Brain microvascular endothelial cell (primary cell): ENCODE measurements at regions not wholly inside any gene's neighbourhood (a gene's known extent, or its start where the extent isn't known, plus 50 kb on each side); places are given as distances from the start of the nearest gene placed in this dataset.

ENCODE experiments used
- DNase-seq: peaks from one replicate; pipeline ENCODE4 v3.0.0-alpha.2; 2020
- H3K27ac ChIP-seq: fragments of 250-450 bp; sonication (Bioruptor Pico); 2 replicates; pipeline ENCODE4 v1.5.1; 2020; ENCODE audit warnings: mild to moderate bottlenecking, moderate library complexity
- H3K27me3 ChIP-seq: fragments of 250-450 bp; sonication (Bioruptor Pico); replicated peaks from 2 replicates; pipeline ENCODE4 v1.5.1; 2020; ENCODE audit warnings: mild to moderate bottlenecking
- H3K36me3 ChIP-seq: fragments of 250-450 bp; sonication (Bioruptor Pico); replicated peaks from 2 replicates; pipeline ENCODE4 v1.5.1; 2020; ENCODE audit warnings: mild to moderate bottlenecking
- H3K4me3 ChIP-seq: 2 replicates; pipeline ENCODE4 v1.5.1; 2011; ENCODE audit warnings: low read depth, mild to moderate bottlenecking, control low read depth, low read length, moderate library complexity
- in situ Hi-C: cut with HindIII; loops from 2 replicates; pipeline ENCODE4 v1.10.0; 2017; ENCODE audit warnings: low sequenced_read_pairs, low pct_ligation_motif_present
- TF ChIP-seq, protein P1 (sequence below): IDR thresholded peaks from 2 replicates; pipeline ENCODE4 v1.5.1; 2011; ENCODE audit warnings: low read depth, mild to moderate bottlenecking, moderate library complexity, low read length, control low read depth, inconsistent platforms; ENCODE audit errors: missing control alignments

DNA sequence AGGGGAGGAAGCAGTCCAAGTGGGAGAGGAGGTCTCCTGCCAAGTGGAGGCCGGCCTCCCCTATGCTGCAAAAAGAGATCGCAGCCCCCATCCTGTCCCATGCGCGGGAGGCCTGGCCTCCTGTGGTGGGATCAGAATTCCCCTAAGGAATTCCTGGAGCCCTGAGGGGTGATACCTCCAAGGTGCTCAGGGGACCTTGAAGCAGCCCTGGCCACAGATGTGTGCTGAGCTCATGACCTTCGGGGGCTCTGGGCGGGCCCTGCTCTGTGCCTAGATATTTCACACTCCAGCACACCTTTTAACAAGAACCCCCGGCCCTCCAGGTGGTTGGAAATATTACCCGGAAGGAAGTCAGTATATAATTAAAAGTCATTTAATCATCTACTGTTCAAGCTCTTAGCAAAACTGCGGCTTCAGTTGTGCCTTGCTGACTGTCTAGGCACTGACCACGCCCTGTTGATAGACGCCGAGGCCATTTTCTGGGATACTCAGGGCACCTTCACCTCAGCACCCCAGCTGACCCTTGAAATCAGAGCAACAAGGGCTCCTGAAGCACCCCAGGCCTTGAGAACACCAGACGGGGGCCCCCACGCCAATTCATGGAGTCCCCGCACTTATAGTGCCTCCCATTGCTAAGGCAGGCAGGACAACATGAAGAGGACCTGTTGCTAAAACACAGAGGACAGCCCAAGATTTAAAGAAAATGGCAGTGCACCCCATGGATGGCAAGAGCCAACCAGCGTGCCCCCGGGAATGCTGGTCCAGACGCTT lies 119.1 kb downstream of the NDUFA10 start:
- TF ChIP-seq, protein P1, sequence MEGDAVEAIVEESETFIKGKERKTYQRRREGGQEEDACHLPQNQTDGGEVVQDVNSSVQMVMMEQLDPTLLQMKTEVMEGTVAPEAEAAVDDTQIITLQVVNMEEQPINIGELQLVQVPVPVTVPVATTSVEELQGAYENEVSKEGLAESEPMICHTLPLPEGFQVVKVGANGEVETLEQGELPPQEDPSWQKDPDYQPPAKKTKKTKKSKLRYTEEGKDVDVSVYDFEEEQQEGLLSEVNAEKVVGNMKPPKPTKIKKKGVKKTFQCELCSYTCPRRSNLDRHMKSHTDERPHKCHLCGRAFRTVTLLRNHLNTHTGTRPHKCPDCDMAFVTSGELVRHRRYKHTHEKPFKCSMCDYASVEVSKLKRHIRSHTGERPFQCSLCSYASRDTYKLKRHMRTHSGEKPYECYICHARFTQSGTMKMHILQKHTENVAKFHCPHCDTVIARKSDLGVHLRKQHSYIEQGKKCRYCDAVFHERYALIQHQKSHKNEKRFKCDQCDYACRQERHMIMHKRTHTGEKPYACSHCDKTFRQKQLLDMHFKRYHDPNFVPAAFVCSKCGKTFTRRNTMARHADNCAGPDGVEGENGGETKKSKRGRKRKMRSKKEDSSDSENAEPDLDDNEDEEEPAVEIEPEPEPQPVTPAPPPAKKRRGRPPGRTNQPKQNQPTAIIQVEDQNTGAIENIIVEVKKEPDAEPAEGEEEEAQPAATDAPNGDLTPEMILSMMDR, result no peak
- in situ Hi-C loops, result no loop called here
- no peaks in the 10 kb centered on the region for H3K27me3 ChIP-seq
- no peaks in the 10 kb centered on the region for H3K36me3 ChIP-seq
- DNase-seq, result no peak
- H3K27ac ChIP-seq, result no peak overlapping the region
- no peak overlapping the region for H3K4me3 ChIP-seq

DNA sequence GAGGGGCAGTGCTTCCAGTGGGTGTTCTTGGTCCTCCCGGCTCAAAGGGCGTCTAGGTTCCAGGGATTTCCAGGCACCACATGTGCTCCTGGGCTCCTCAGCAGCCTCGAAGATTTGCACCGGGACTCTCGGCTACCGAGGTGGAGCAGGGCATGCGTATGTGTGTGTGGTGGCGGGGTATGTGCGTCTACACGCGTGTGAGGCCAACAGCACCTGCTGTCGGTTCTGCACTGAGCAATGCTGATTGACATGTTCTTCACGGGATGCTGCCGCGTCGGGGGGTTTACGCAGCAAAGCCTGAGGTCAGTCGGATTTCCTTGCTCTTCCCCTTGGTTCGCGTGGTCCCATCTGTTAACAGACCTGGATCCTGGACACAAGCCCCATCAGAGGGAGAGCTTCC lies 119.8 kb downstream of the NDUFA10 start:
- Histone ChIP-seq H3K27me3 (no peaks in the 10 kb centered on the region), H3K27ac (no peak overlapping the region), H3K36me3 (no peaks in the 10 kb centered on the region), H3K4me3 (no peak overlapping the region)
- TF ChIP-seq, protein P1, result no peak
- in situ Hi-C loops, result no loop called here
- no peak for DNase-seq

DNA sequence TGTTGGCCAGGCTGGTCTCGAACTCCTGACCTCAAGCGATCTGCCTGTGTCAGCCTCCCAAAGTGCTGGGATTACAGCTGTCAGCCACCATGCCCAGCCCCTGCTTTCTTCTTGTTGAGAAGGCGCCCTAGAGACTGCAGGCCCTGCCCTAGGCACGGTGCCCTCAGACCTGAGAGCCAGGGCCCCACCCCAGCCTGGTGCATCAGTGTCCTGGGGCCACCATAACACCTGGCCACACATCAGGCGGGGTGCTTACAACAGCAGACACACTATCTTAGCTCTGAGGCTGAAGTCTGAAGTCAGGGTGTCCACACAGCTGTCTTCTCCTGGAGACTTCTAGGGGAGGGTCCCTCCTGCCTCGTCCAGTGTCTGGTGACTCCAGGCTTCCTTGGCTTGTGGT lies 120.6 kb downstream of the NDUFA10 start:
- DNase-seq, result no peak
- H3K27me3 ChIP-seq, result no peaks in the 10 kb centered on the region
- in situ Hi-C loops, result no loop called here
- H3K4me3 ChIP-seq, result no peak overlapping the region
- TF ChIP-seq, protein P1, result no peak
- H3K36me3 ChIP-seq, result no peaks in the 10 kb centered on the region
- no peak overlapping the region for H3K27ac ChIP-seq

DNA sequence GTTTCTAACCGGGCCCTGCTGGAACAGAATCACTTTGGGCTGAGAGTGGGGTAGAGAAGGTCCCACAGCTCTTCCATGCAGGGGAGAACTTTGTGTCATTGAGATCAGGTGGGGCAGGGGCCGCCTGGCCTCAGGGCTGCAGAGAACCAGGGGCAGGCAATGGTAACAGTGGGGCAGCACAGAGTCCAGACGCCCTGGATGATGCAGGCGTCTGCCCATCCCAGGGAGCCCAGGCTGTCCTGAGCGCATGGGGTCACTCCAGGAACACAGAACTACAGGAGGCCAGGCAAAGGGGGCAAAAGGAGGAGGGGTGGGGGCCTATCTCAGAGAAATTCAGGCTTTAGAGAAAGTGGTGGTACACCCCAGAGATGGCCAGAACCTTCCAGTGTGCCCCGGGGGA lies 121.3 kb downstream of the NDUFA10 start:
- in situ Hi-C loops, result no loop called here
- H3K27me3 ChIP-seq, result no peaks in the 10 kb centered on the region
- H3K27ac ChIP-seq, result no peak overlapping the region
- no peak overlapping the region for H3K4me3 ChIP-seq
- TF ChIP-seq, protein P1, result no peak
- DNase-seq, result no peak
- no peaks in the 10 kb centered on the region for H3K36me3 ChIP-seq

DNA sequence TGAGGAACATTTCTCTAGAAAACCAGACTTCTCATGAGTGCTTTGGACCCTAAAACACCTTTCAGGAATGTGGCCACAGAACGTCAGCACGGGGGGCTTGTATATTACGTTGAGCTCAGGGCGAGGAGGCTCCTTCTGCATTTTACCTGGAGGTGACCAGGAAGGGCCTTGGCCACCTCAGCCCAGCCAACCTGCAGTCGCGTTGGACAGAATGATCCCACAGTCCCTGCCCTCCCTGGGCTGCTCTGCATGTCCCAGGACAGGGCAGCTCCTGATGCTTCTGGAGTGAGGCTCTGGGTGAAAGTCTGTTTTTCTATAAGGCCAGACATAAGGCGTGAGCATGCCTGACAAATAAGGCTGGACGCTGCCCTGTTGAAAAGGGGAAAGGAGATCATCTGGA lies 121.9 kb downstream of the NDUFA10 start:
- Histone ChIP-seq H3K27me3 (no peaks in the 10 kb centered on the region), H3K4me3 (no peak overlapping the region), H3K36me3 (no peaks in the 10 kb centered on the region), H3K27ac (no peak overlapping the region)
- TF ChIP-seq, protein P1, result no peak
- in situ Hi-C loops, result no loop called here
- DNase-seq, result no peak

DNA sequence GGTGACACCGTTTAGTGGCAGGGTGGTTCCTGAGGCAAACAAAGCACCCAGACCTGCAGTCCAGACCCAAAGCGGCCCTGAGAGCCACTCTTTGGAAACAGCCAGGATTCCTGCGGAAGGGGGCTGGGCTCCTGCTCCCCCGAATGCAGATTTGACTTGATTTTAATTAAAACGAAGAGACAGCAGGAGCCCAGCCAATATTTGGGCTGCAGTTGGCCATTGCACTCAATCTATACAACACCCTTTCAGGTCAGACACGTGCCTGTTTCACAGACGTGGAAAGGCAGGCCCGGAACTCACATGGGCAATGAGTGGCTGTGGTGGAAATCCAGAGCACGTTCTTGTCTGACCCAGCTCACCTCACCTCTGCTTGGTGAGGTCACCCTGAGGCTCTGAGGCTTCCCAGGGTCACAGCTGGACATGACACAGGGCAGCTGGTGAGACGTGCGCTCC lies 122.4 kb downstream of the NDUFA10 start:
- in situ Hi-C loops, result no loop called here
- Histone ChIP-seq H3K36me3 (no peaks in the 10 kb centered on the region), H3K27me3 (no peaks in the 10 kb centered on the region), H3K4me3 (no peak overlapping the region), H3K27ac (no peak overlapping the region)
- TF ChIP-seq, protein P1, result no peak
- DNase-seq, result no peak
